A549 (cell line): ENCODE measurements at regions not wholly inside any gene's neighbourhood (a gene's known extent, or its start where the extent isn't known, plus 50 kb on each side); places are given as distances from the start of the nearest gene placed in this dataset.

Experiments
- CHD2 ChIP-seq: fragments of 150-350 bp; IDR thresholded peaks from 2 replicates; pipeline ENCODE4 v1.6.1; 2014; ENCODE audit warnings: low read length; ENCODE audit not compliant: partially characterized antibody
- CHD4 ChIP-seq: fragments of 200-600 bp; sonication (generic); IDR thresholded peaks from 2 replicates; pipeline ENCODE4 v1.6.1; 2016; ENCODE audit warnings: antibody characterized with exemption, mild to moderate bottlenecking, borderline replicate concordance
- FOSL2 ChIP-seq, 2 experiments: fragments of 450-650 bp in 1 of 2; fragments of >200 bp in 1 of 2; sonication (Bioruptor Twin) in 1 of 2; formaldehyde crosslinking; IDR thresholded peaks; 2 replicates each; pipeline versions ENCODE4 v1.5.0 to v1.6.1; 2016 to 2020; ENCODE audit warnings: mild to moderate bottlenecking in 1 of 2, moderate library complexity in 1 of 2

DNA sequence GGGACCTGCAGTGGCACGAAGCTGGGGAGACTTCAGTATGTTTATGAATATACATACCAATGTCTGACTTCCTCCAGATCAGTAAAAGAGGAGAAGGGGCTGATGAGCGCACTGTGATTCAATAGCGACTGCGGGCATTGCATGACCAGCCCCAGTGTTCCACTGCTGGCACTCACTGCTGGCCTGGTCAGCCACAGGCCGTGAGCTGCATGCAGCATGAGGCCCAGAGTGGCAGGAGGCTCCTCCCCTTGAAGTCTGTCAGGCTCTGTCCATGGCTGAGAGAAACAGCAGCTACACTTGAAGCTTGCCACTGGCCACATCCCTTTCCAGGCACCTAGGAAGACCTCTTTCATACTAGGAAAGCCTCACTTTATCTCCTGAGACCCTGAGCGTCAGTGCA, 265.9 kb upstream of the CDYL start:
- TF ChIP-seq CHD2 (no peak), FOSL2 (IDR thresholded peaks at IDR 0.05) (no peak), FOSL2 (CRISPR knock-in tag; IDR thresholded peaks at IDR 0.05) (no peak), CHD4 (no peak)
